ENCODE measurements at regions not wholly inside any gene's neighbourhood (a gene's known extent, or its start where the extent isn't known, plus 50 kb on each side); places are given as distances from the start of the nearest gene placed in this dataset.

DNA sequence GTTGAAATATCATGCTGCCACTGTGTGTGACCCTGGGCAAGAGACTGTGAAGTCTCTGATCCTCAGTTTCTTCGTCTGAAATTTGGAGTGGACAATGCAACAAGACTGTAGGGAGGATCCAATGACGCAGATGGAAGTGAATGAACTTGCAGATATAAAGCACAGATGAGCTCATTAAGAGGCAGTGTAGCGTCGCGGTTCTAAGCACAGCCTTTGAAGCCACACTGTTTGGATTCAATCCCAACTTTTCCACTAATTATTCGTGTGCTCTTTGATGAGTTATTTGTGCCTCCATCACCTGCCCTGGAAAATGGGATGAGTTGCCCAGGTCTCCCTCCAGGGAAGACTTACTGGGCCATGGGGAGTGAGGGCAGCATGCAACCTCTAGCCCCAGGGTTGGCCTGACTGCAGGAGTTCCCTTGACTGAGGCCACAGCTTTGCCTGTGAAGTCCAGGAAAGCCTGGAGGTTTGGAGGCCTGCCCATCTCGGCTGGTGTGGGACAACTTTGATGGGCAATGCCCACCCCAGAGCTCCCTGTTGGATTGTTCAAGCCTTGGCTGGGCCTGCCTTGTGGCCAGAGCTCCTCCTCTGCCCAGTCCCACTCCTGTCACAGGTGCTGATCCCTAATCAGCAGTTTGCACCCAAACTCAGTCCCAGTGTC lies 266.0 kb upstream of the B3GAT1 start:
- DNase-seq = no peak

DNA sequence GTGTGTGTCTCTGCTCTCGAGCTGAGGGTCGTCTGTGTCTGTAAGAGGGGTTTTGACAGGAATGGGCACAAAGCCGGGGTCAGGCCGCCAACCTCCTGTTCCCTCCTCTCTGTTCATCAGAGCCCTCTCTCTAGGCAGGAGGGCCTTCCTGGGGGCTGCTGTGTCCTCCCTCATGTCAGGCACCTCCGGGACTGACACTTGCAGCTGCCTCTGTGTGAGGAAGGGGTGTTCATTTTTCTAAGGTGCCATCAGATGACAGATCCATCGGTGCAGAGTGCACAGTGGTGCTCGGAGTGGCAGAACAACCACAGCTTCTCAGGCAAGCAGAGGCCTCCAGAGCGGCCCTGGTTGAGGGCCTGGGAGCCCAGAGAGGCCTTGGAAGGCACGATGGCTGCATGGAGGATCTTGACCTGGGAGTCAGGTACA lies 265.4 kb upstream of the B3GAT1 start:
- no peak for DNase-seq

- DNase-seq = no peak
These were observed 264.7 kb upstream of the B3GAT1 start for GRCh38 chr11:134676516-134677287.

DNA sequence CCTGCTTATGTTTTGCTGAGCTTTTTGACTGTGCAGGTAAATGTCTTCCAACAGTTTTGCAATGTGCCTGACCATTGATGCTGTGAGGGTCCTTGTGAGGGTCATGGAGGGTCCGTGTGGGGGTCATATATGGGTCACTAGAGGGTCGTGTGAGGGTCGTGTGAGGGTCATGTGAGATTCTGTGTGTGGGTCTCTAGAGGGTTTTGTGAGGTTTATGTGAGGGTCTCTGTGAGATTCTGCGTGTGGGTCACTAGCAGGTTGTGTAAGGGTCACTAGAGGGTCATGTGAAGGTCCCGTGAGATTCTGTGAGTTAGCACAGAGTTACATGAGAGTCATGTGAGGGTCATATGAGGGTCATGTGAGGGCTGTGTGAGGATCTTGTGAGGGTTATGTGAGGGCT lies 263.9 kb upstream of the B3GAT1 start:
- no peak for DNase-seq

DNA sequence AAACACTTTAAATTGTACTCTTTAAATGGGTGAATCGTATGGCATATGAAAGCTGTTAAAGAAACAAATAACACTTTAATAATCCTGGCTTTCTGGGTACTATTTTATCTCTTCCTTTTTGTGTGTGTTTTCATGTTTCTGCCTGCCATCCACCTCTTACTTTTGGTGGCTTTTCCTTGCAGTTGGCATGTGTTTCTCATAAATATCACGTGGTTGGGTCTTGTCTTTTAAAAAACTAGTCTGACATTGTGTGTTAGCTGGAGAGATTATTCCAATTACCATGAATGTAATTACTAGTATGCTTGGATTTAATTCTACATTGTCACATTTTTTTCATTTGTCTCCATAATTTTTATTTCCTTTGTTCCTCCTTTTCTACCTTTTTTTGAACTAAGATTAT lies 262.9 kb upstream of the B3GAT1 start:
- no peak for DNase-seq

DNA sequence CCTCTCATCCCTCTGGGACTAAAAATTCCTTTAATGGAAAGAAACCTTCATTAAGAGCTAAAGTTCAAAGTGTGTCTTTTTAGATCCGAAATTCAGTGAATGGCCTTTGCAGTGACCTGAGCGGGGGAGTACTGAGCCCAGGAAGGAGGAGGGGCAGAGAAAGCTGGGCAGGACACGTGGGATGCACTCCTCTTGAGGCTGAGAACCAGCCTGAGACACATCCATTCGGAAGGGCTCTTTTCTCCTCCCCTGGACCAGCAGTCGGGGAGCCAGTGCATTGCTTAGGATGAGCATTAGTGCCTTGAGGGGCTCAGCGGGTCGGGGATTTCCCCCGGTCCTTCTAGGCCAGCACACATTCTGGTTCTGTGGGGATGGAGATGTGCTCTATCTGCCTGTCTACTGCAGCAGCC lies 258.9 kb upstream of the B3GAT1 start:
- no peak for DNase-seq

DNA sequence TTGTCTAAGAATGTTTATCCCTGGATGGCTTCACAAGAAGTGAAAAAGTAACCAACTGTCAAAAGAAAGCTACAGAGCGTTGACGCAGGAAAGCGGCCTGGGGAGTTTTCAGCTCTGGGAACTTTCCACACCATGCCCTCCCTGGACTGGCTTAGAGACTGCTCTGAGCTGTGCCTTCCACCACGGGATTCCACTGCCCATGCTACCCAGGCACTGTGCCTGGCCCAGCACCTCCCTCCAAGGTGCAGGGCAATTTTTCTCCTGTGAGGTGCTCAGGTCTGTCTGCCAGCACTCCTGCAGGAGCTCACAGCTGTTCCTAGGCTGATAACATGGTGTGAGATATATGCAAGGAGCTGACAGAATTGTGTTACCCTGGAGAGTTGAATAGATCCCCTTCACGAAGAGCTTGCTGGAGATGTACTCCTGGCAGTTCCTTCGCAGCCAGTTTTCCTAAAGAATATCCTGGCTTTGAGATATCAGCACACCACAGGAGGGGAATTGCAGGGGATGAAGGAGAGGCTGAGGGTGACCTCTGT lies 258.3 kb upstream of the B3GAT1 start:
- no peak for DNase-seq

GRCh38 chr11:134669796-134670195 lies 257.8 kb upstream of the B3GAT1 start:
- no peak for DNase-seq

DNA sequence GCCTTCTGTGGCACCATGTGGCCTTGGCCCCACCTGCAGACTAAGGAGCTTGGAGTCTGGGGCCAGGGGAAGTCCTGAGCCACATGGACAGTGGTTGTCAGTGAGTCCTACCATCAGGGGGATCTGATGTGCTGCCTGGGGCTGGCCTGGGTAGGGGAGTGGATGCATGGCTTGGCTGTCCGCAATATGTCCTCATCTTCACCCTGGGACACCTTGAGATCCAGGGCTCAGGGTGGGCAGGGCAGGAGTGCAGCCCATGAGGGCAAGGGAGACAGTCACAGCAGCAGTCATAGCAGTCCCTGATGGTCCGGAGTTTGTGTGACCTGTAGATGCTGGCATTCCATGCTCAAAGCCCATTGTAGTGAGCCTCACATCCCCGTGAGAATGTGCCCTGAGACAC lies 256.8 kb upstream of the B3GAT1 start:
- no peak for DNase-seq

DNA sequence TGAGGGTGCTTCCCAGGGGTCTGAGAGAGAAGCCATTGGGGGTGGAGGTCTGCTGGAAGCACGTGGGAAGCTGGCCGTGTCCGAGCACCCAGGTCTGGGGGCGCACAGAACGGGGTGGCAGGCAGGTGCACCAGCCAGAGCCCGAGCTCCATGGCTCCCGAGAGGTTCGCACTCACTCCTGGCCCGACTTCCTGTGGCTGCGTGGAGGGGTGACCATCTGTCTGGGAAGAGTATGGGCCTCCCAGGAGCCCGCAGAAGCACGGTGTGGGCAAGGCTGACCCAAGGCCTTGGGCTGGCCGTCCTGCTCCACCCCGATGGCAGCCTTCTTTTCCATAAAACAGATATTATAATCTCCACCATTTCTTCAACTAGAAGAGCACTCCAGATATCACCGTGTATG lies 256.0 kb upstream of the B3GAT1 start:
- no peak for DNase-seq

DNA sequence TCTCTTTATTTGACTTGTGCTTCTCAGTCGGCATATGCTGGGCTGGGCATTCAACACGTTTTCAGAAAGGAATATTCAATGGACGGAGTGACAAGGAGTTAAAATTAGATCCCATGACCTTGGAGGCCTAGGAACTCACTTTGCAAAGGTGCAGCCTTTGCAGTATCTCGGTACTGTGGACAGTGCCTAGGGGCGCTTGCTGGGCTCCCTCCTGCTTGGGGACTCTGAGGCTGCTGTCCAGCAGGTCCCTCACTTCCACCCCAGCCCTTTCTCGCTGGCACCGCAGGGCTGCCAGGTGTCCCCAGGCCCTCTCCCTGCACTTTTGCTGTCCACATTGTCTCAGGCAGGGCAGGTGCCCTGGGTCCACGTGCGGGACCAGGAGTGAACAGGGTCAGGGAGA lies 255.5 kb upstream of the B3GAT1 start:
- DNase-seq = no peak

GRCh38 chr11:134667175-134667500 lies 255.1 kb upstream of the B3GAT1 start:
- DNase-seq = no peak

DNA sequence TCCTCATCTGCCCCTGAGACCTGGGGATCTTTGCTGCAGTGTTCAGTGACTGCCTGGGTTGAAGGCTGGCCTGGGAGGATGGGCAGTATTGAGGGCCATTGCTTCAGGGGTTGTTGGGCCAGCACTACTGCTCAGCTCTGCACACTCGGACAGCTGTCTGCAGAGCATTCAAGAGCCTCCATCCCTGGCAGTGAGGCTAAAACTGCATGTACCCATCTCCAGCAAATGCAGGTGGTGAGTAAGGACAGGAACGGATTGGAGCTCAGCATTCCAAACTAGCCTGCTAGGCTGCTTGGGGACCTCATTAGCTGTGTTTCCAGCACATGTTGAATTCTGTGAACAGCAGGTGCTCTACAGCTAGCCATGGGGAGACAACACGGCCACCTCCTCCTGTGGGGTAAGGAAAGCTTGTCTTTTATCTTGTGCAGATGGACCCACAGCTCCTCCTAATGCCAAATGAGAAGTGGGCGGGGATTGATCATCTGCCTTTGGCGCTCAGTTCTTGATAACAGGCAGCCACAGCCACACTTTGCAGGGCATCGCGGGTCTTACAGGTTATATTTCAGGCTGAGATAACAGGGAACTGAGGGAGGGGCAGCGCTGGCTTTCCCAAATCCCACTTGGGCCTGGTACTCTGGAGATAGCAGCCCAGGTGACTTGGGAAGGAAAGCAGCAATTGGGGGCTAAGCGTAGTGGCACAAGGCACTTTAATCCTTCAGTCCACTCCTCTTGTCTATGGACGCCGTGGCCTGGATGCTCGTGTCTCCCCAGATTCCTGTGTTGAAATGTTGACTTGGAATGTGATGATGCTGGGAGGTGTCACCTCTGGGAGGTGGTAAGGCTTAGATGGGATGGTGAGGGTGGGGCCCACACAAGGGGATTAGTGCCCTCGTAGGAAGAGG lies 254.5 kb upstream of the B3GAT1 start:
- DNase-seq = no peak

GRCh38 chr11:134665571-134666270 lies 253.7 kb upstream of the B3GAT1 start:
- no peak for DNase-seq

DNA sequence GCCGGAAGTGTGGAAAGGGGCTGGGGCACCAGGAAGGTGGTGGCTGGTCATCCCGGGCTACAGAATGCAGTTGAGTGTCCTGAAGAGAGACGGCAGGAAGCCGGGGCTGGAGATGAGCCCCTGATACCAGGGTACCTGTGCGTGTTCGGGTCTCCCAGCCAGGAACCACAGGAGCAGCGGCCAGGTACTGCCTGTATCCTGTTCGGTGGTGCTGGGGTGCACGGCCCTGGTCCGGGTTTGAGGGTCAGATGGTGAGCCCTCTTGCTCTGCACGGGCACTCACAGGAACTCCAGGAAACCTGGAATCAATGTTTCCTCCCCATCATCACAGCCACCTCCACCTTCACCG lies 253.1 kb upstream of the B3GAT1 start:
- DNase-seq = no peak

- DNase-seq = no peak
These were observed 252.6 kb upstream of the B3GAT1 start for GRCh38 chr11:134664447-134665187.

DNA sequence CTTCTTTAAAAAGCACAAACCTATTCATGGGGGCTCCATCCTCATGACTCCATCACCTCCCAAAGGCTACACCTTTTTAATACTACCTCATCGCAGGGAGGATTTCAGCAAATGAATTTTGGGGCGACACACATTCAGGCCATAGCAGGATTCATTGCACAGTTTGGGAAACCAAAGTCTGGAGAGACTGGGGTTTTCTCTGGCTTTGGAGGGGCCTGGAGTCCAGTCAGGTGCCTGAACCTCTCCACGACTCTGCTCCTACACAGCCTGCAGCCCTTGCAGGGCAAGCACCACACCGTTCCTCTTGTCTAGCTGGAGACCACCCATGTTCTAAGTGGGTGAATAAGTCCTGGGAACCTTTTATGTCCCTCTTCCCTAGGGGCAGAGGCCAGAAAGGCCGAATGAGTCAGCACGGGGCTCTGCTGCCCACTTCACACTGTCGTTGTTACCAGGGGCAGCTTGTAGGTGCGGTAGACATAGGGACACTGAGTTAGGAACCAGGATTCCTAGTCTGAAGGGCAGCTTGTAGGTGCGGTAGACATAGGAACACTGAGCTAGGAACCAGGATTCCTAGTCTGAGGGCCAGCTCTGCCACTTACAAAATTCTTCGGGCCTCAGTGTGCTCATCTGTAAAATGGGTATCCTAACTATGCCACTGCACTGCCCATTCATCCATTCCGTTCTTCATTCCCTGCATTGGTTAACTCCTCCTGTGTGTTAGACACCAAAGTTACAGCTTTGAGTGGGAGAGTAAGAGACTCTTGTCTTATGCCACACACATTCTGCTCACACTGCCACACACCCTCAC lies 251.7 kb upstream of the B3GAT1 start:
- no peak for DNase-seq

DNA sequence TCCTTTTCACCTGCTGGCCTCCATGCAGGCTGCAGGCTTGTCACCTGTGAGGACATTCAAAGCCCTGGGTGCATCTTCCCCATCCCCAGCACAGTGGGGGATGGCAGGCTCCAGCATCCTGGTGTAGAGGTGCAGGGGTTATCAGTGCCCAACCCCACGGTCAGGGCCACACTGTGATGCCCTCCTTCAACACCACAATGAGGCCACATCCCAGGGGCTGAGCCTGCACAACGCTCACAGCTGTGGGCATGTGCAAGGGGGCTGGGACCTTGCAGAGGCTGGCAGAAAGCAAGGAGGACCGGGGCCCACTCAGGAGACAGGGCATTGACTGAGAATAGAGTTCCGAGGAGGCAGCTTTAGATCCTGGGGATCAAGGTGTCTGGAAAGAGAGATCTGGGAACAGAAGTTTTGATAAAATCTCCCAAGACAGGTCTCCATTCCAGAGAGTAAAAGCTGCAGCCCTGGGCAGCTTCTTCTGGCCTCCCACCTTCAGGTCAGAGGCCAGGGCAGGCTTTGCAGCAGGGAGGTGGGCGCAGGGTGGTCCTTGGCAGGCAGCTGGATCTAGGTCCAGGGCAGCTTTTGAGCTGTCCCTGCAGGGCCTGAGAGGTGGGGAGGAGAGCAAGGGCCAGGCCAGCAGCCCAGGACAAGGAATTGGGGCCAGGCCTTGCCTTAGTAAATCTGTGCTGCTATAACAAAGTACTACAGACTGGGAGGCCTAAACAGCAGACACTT lies 250.8 kb upstream of the B3GAT1 start:
- no peak for DNase-seq

GRCh38 chr11:134661660-134662059 lies 249.6 kb upstream of the B3GAT1 start:
- no peak for DNase-seq

GRCh38 chr11:134660416-134660815 lies 248.4 kb upstream of the B3GAT1 start:
- DNase-seq = no peak

DNA sequence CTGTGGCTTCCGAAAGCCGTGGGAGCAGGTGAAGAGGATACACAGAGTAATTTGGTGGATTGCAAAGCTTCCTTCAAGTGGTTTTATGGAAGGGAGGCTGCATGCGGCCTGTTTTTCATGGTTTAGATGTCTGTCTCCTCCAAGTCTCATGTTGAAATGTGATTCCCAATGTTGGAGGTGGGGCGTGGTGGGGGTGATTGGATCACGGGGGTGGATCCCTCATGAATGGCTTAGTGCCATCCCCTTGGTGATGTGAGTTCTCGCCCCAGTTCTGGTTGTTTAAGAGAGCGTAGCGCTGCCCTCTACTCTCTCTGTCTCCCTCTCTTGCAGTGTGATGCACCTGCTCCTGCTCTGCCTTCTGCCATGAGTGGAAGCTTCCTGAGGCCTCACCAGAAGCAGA lies 247.8 kb upstream of the B3GAT1 start:
- DNase-seq = no peak

Measured in midbrain (tissue), 1 donor.